Inflammatory macrophage treated with lipopolysaccharide for 4 hours (primary cell): ENCODE measurements at regions not wholly inside any gene's neighbourhood (a gene's known extent, or its start where the extent isn't known, plus 50 kb on each side); places are given as distances from the start of the nearest gene placed in this dataset.
"Not testable (repeated sequence)": the region's sequence is repeated elsewhere in the genome, so short reads cannot be mapped to it uniquely, and the experiment has no call there.

Experiments
- DNase-seq: peaks from one replicate; pipeline ENCODE4 v3.0.0-alpha.2; 2020

GRCh38 chr12:59344224-59344623, 251.6 kb upstream of the SLC16A7 start:
- no peak for DNase-seq

GRCh38 chr12:59329462-59329861, 266.4 kb upstream of the SLC16A7 start:
- no peak for DNase-seq

GRCh38 chr12:59328395-59329075, 267.3 kb upstream of the SLC16A7 start:
- DNase-seq = not testable (repeated sequence)

- DNase-seq = not testable (repeated sequence)
Measured at GRCh38 chr12:59326457-59326856, 269.4 kb upstream of the SLC16A7 start.

GRCh38 chr12:59322473-59322872, 273.4 kb upstream of the SLC16A7 start:
- no peak for DNase-seq

GRCh38 chr12:59321278-59321677, 274.6 kb upstream of the SLC16A7 start:
- DNase-seq = no peak

GRCh38 chr12:59320112-59320511, 275.7 kb upstream of the SLC16A7 start:
- DNase-seq = no peak

- DNase-seq = no peak
Measured at GRCh38 chr12:59318940-59319339, 276.9 kb upstream of the SLC16A7 start.

- no peak for DNase-seq
Measured at GRCh38 chr12:59317598-59317997, 278.2 kb upstream of the SLC16A7 start.

GRCh38 chr12:59316938-59317337, 278.9 kb upstream of the SLC16A7 start:
- no peak for DNase-seq

GRCh38 chr12:59316354-59316753, 279.5 kb upstream of the SLC16A7 start:
- not testable (repeated sequence) for DNase-seq

GRCh38 chr12:59314209-59314608, 281.6 kb upstream of the SLC16A7 start:
- DNase-seq = no peak

- no peak for DNase-seq
Measured at GRCh38 chr12:59304077-59304721, 291.6 kb upstream of the SLC16A7 start.

- DNase-seq = no peak
Measured at GRCh38 chr12:59298296-59298695, 297.5 kb upstream of the SLC16A7 start.

GRCh38 chr12:59294221-59294620, 301.6 kb upstream of the SLC16A7 start:
- DNase-seq = no peak

GRCh38 chr12:59282999-59283398, 312.8 kb upstream of the SLC16A7 start:
- DNase-seq = no peak

- not testable (repeated sequence) for DNase-seq
Measured at GRCh38 chr12:59273561-59273960, 322.3 kb upstream of the SLC16A7 start.

GRCh38 chr12:59268295-59268809, 327.5 kb upstream of the SLC16A7 start:
- DNase-seq = no peak

GRCh38 chr12:59260202-59260601, 335.6 kb upstream of the SLC16A7 start:
- DNase-seq = no peak

GRCh38 chr12:59252731-59253130, 332.4 kb upstream of the LRIG3 start:
- DNase-seq = no peak

- DNase-seq = no peak
Measured at GRCh38 chr12:59250766-59251165, 330.5 kb upstream of the LRIG3 start.

- no peak for DNase-seq
Measured at GRCh38 chr12:59240048-59240447, 319.7 kb upstream of the LRIG3 start.

- DNase-seq = no peak
Measured at GRCh38 chr12:59234391-59234790, 314.1 kb upstream of the LRIG3 start.

- no peak for DNase-seq
Measured at GRCh38 chr12:59230334-59230733, 310.0 kb upstream of the LRIG3 start.

GRCh38 chr12:59219148-59219547, 298.8 kb upstream of the LRIG3 start:
- DNase-seq = no peak
